ENCODE measurements at regions not wholly inside any gene's neighbourhood (a gene's known extent, or its start where the extent isn't known, plus 50 kb on each side); places are given as distances from the start of the nearest gene placed in this dataset.

DNA sequence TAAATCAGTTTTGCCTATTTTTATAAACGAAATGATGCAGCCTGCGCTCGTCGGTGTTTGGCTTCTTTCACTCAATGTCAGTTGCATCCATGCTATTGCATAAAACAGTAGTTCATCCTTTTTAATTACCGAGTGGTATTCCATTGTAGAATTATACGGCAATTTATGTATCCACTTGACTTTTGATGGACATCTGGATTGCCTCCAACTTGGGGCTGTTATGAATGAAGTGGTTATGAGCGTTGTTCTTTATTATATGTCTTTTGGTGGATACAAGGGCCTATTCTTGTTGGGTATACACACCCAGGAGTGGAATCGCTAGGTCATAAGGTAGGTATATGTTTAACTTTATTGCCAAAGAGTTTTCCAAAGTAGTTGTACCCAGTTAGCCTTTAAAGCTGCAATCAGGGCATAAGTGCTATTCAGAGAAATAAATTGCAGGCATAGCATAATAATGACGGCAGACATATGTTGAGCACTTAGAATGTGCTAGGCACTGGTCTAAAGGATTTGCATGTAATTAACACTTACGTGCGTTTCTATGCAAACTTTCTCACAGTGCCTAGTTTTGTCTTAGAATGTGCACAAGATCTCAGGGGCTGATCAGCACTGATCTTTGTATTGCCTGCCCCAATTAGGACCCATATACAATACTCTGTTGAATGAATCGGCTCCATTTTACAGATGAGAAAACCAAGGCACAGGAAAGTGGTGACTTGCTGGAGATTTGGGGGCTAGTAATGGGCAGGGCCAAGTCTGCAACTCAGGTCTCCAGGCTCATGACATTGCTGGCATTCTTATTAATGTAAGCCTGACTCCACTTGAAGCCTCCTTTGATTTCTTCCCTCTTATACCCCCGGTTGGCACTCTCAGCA is 407.0 kb downstream of the BCOR start:
- TF ChIP-seq, protein P1, sequence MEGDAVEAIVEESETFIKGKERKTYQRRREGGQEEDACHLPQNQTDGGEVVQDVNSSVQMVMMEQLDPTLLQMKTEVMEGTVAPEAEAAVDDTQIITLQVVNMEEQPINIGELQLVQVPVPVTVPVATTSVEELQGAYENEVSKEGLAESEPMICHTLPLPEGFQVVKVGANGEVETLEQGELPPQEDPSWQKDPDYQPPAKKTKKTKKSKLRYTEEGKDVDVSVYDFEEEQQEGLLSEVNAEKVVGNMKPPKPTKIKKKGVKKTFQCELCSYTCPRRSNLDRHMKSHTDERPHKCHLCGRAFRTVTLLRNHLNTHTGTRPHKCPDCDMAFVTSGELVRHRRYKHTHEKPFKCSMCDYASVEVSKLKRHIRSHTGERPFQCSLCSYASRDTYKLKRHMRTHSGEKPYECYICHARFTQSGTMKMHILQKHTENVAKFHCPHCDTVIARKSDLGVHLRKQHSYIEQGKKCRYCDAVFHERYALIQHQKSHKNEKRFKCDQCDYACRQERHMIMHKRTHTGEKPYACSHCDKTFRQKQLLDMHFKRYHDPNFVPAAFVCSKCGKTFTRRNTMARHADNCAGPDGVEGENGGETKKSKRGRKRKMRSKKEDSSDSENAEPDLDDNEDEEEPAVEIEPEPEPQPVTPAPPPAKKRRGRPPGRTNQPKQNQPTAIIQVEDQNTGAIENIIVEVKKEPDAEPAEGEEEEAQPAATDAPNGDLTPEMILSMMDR (optimal IDR thresholded peaks at IDR 0.05 in 1 of 3, IDR thresholded peaks at IDR 0.05 in 1 of 3, conservative IDR thresholded peaks at IDR 0.05 in 1 of 3; ENCODE audit: extremely low read depth in 1 of 3, insufficient read depth in 2 of 3, low read length in 3 of 3) = no peak
- TF ChIP-seq EZH2 (IDR thresholded peaks at IDR 0.05; ENCODE audit: low read length) = no peak

All from keratinocyte (primary cell).